ENCODE measurements at regions not wholly inside any gene's neighbourhood (a gene's known extent, or its start where the extent isn't known, plus 50 kb on each side); places are given as distances from the start of the nearest gene placed in this dataset.

- Histone ChIP-seq H3K9me3 (no peaks in the 10 kb centered on the region), H3K9ac (no peak overlapping the region), H3K36me3 (no peaks in the 10 kb centered on the region), H3K4me3 (no peak overlapping the region), H4K20me1 (no peaks in the 10 kb centered on the region), H3K27ac (no peak overlapping the region), H3K4me2 (no peak overlapping the region), H3K27me3 (no peaks in the 10 kb centered on the region), H3K4me1 (no peaks in the 10 kb centered on the region)
- TF ChIP-seq Cebpa-rat (IDR thresholded peaks at IDR 0.05): no peak
Measured at GRCh38 chr11:29511394-29511793, 505.4 kb downstream of the KCNA4 start.

- no peaks in the 10 kb centered on the region for H3K4me1 ChIP-seq
Measured at GRCh38 chr11:29507376-29507775, 509.5 kb downstream of the KCNA4 start.

GRCh38 chr11:29495676-29496075 is 521.2 kb downstream of the KCNA4 start:
- TF ChIP-seq Cebpa-rat (IDR thresholded peaks at IDR 0.05): no peak
- Histone ChIP-seq H3K27ac (no peak overlapping the region), H3K9me3 (no peaks in the 10 kb centered on the region), H3K4me2 (no peak overlapping the region), H4K20me1 (no peaks in the 10 kb centered on the region), H3K36me3 (no peaks in the 10 kb centered on the region), H3K9ac (no peak overlapping the region), H3K4me1 (no peaks in the 10 kb centered on the region), H3K27me3 (no peaks in the 10 kb centered on the region), H3K4me3 (no peak overlapping the region)

More at GRCh38 chr11:29507376-29507775, 509.5 kb downstream of the KCNA4 start:
- Histone ChIP-seq H3K9ac (no peak overlapping the region), H3K4me2 (no peak overlapping the region), H3K9me3 (no peaks in the 10 kb centered on the region), H3K36me3 (no peaks in the 10 kb centered on the region), H3K27me3 (no peaks in the 10 kb centered on the region), H4K20me1 (no peaks in the 10 kb centered on the region), H3K27ac (no peak overlapping the region), H3K4me3 (no peak overlapping the region)
- no peak for TF ChIP-seq Cebpa-rat (IDR thresholded peaks at IDR 0.05)

GRCh38 chr11:29490938-29491337 is 525.9 kb downstream of the KCNA4 start:
- Histone ChIP-seq H3K9me3 (no peaks in the 10 kb centered on the region), H3K4me3 (no peak overlapping the region), H3K4me2 (no peak overlapping the region), H4K20me1 (no peaks in the 10 kb centered on the region), H3K9ac (no peak overlapping the region), H3K4me1 (no peaks in the 10 kb centered on the region), H3K27ac (no peak overlapping the region), H3K27me3 (no peaks in the 10 kb centered on the region), H3K36me3 (no peaks in the 10 kb centered on the region)
- no peak for TF ChIP-seq Cebpa-rat (IDR thresholded peaks at IDR 0.05)

- H3K27ac ChIP-seq: no peak overlapping the region
- TF ChIP-seq Cebpa-rat (IDR thresholded peaks at IDR 0.05): no peak
- no peaks in the 10 kb centered on the region for H3K36me3 ChIP-seq
- H3K4me2 ChIP-seq: no peak overlapping the region
- no peaks in the 10 kb centered on the region for H3K27me3 ChIP-seq
- no peaks in the 10 kb centered on the region for H3K4me1 ChIP-seq
- H3K9me3 ChIP-seq: no peaks in the 10 kb centered on the region
- no peak overlapping the region for H3K9ac ChIP-seq
- H3K4me3 ChIP-seq: no peak overlapping the region
- no peaks in the 10 kb centered on the region for H4K20me1 ChIP-seq
Measured at GRCh38 chr11:29486301-29486700, 530.5 kb downstream of the KCNA4 start.

GRCh38 chr11:29485641-29486040 is 531.2 kb downstream of the KCNA4 start:
- Histone ChIP-seq H3K27ac (no peak overlapping the region), H3K27me3 (no peaks in the 10 kb centered on the region), H3K9ac (no peak overlapping the region), H3K9me3 (no peaks in the 10 kb centered on the region), H4K20me1 (no peaks in the 10 kb centered on the region), H3K36me3 (no peaks in the 10 kb centered on the region), H3K4me3 (no peak overlapping the region), H3K4me1 (no peaks in the 10 kb centered on the region), H3K4me2 (no peak overlapping the region)
- TF ChIP-seq Cebpa-rat (IDR thresholded peaks at IDR 0.05): no peak

GRCh38 chr11:29484548-29484947 is 532.3 kb downstream of the KCNA4 start:
- Histone ChIP-seq H3K36me3 (no peaks in the 10 kb centered on the region), H3K4me2 (no peak overlapping the region), H3K27me3 (no peaks in the 10 kb centered on the region), H3K9me3 (no peaks in the 10 kb centered on the region), H3K9ac (no peak overlapping the region), H3K4me1 (no peaks in the 10 kb centered on the region), H3K27ac (no peak overlapping the region), H4K20me1 (no peaks in the 10 kb centered on the region), H3K4me3 (no peak overlapping the region)
- no peak for TF ChIP-seq Cebpa-rat (IDR thresholded peaks at IDR 0.05)

- H3K27me3 ChIP-seq: no peaks in the 10 kb centered on the region
Measured at GRCh38 chr11:29483831-29484230, 533.0 kb downstream of the KCNA4 start.

GRCh38 chr11:29482510-29482909 is 534.3 kb downstream of the KCNA4 start:
- no peaks in the 10 kb centered on the region for H3K4me1 ChIP-seq
- no peak overlapping the region for H3K4me3 ChIP-seq
- no peak overlapping the region for H3K9ac ChIP-seq
- H3K27me3 ChIP-seq: no peaks in the 10 kb centered on the region
- H3K36me3 ChIP-seq: no peaks in the 10 kb centered on the region
- H3K4me2 ChIP-seq: no peak overlapping the region
- H3K27ac ChIP-seq: no peak overlapping the region
- no peaks in the 10 kb centered on the region for H3K9me3 ChIP-seq
- TF ChIP-seq Cebpa-rat (IDR thresholded peaks at IDR 0.05): no peak
- no peaks in the 10 kb centered on the region for H4K20me1 ChIP-seq

More at GRCh38 chr11:29483831-29484230, 533.0 kb downstream of the KCNA4 start:
- TF ChIP-seq Cebpa-rat (IDR thresholded peaks at IDR 0.05): no peak
- Histone ChIP-seq H3K4me1 (no peaks in the 10 kb centered on the region), H3K9ac (no peak overlapping the region), H3K27ac (no peak overlapping the region), H3K4me2 (no peak overlapping the region), H3K4me3 (no peak overlapping the region), H3K9me3 (no peaks in the 10 kb centered on the region), H3K36me3 (no peaks in the 10 kb centered on the region), H4K20me1 (no peaks in the 10 kb centered on the region)

- Histone ChIP-seq H3K27ac (no peak overlapping the region), H3K9ac (no peak overlapping the region), H3K4me1 (no peaks in the 10 kb centered on the region), H3K36me3 (no peaks in the 10 kb centered on the region), H4K20me1 (no peaks in the 10 kb centered on the region), H3K9me3 (no peaks in the 10 kb centered on the region), H3K4me2 (no peak overlapping the region), H3K4me3 (no peak overlapping the region), H3K27me3 (no peaks in the 10 kb centered on the region)
- no peak for TF ChIP-seq Cebpa-rat (IDR thresholded peaks at IDR 0.05)
Measured at GRCh38 chr11:29481738-29482137, 535.1 kb downstream of the KCNA4 start.

GRCh38 chr11:29480981-29481380 is 535.8 kb downstream of the KCNA4 start:
- no peak overlapping the region for H3K4me3 ChIP-seq
- no peaks in the 10 kb centered on the region for H4K20me1 ChIP-seq
- no peak overlapping the region for H3K4me2 ChIP-seq
- H3K27ac ChIP-seq: no peak overlapping the region
- TF ChIP-seq Cebpa-rat (IDR thresholded peaks at IDR 0.05): no peak
- no peaks in the 10 kb centered on the region for H3K4me1 ChIP-seq
- no peaks in the 10 kb centered on the region for H3K9me3 ChIP-seq
- H3K9ac ChIP-seq: no peak overlapping the region
- no peaks in the 10 kb centered on the region for H3K36me3 ChIP-seq
- H3K27me3 ChIP-seq: no peaks in the 10 kb centered on the region
